Mucosa of gallbladder (tissue), 1 donor: ENCODE measurements at regions not wholly inside any gene's neighbourhood (a gene's known extent, or its start where the extent isn't known, plus 50 kb on each side); places are given as distances from the start of the nearest gene placed in this dataset.

Source experiments
- DNase-seq: peaks from one replicate; pipeline ENCODE4 v3.0.0-alpha.2; 2020; ENCODE audit warnings: low spot score
- donor health status: DM: no; HTN: no; CAD: no.

DNA sequence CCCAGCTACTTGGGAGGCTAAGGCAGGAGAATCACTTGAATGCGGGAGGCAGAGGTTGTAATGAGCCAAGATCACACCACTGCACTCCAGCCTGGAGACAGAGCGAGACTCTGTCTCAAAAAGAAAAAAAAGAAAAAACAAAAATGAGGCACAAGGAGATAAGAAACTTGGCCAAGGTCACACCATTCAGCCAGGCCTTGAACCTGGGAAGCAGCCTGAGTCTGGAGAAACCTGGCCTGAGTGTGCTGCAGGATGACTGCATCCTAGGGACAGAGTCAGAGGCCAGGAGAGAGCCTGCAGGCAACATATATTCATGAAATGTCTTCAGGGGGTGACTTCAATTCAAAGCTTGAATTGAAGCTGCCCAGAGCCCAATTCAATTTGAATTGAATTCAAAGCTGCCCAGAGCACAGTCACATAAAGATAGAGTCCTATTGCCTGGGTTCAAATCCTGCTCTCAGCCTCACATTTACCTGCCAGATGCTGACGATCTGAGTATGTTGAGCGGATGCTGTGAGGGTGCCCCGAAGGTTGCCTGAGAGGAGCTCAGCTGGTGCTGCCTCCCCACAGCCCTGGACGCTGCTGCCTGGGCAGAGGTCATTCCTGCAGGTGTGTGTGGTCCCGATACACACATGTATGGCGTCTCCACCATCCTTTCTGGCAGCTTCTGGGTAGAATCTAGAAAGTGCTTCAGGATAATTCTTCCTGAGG is 307.7 kb downstream of the AJAP1 start:
- DNase-seq: no peak

DNA sequence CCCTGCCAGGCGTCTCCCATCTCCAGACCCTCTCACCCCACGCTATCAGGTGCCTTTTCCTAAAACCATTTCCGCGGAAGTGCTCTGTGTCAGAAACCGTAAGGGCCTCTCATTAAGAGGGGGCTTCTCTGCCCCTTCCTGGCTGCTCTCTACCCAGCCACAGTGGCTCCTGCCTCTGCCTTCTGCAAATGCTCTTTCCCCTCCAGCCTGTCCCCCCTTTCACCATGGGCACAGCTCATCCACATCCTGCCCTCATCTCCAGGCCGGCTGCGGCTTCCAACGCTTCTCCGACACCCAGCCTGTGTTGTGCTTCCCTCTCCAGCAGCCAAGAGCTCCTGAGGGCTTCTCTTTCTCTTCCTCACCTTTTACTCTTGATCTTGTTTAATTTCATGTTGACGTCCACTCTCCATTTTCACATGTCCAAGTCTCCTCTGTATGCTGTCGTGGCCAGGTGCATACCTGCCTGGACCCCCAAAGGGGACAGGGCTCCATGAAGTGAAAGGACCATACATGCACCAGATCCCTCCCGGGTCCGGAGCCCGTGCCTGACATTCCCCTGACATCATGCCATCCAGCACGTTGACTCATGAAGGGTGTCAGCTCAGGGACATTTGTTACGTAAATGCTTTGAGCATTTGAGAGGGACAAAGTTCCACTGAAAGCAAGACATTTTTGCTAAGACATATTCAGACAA is 306.5 kb downstream of the AJAP1 start:
- no peak for DNase-seq

- DNase-seq: no peak
Measured at GRCh38 chr1:4960336-4960735, 305.9 kb downstream of the AJAP1 start.

DNA sequence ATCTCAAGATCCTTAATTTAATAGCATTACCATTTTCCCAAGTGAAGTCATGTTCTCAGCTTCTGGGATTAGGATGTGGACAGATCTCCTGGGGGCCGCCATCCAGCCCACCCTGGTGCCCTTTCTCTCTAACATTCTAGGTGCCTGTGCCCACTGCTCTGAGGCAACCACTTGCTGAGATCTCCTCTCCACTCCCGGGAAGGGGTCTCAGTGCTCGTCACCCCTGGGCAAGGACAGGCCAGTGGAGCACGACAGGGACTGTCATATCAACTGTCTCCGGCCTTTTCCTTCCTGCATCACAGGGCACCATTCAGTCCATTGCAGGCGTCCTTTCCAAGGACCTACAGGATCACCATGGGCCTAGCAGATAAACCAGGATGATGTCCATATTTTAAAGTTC is 304.8 kb downstream of the AJAP1 start:
- no peak for DNase-seq

- no peak for DNase-seq
Measured at GRCh38 chr1:4957027-4957426, 302.6 kb downstream of the AJAP1 start.

DNA sequence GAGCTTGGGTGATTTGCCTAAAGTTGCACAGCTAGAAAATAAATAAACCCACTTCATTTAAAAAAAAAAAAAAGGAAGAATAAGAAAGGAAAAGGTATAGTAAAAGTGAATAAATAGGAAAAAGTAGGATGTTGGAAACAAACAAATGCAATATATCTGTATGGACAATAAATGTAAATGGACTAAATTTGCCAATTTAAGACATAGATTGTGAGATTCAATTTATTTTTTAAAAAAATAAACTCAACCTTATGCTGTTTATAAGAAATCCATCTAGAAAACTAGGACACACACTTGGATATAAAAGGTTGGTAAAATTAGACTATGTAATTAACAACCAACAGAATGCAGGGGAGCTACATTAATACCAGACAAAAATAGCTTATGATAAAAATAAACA is 300.0 kb downstream of the AJAP1 start:
- no peak for DNase-seq

GRCh38 chr1:4951601-4952000 is 297.2 kb downstream of the AJAP1 start:
- DNase-seq: no peak

- DNase-seq: no peak
Measured at GRCh38 chr1:4946343-4946742, 291.9 kb downstream of the AJAP1 start.

GRCh38 chr1:4944911-4945310 is 290.5 kb downstream of the AJAP1 start:
- no peak for DNase-seq

DNA sequence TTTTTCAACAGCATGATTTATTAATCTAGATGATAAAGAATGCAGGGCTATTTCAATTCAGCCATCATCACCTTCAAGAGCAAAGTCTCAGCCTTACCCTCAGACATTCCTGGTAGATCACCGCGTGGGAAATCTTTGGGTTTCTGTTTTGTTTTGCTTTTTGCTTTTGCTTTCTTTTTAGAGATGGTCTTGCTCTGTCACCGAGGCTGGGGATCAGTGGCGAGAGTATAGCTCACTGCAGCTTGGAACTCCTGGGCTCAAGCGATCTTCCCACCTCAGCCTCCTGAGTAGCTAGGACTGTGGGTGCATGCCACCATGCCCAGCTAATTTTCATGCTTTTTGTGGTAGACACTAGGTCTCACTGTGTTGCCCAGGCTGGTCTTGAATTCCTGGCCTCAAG is 289.7 kb downstream of the AJAP1 start:
- DNase-seq: no peak

GRCh38 chr1:4939266-4939665 is 284.9 kb downstream of the AJAP1 start:
- DNase-seq: no peak

DNA sequence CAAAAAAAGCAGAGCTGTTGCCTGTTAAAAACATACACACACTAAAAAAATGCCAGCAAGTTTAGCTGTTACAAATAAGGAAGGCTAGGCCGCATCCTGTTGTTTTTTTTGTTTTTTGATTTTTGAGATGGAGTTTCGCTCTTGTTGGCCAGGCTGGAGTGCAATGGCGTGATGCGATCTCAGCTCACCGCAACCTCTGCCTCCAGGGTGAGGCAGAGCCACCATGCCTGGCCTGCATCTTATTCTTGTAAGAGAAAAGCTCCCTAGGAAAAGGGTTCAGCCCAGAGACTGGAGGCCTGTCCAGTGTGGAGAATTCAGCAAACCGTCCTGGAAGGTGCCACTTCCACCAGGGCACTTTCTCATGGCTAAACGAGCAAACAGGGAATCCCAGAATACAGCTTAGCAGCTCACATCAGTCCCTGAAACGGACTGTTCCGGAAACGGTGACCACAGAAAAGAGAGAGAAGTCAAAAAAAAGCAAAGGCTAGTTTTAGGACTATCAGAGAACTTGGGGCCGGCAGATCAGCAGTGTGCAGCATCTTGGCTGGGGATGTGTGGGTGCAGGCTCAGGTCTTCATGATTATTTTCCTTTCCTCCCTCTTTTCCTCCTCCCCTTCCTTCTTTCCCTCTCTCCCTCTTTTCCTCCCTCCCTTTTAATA is 283.6 kb downstream of the AJAP1 start:
- DNase-seq: no peak

GRCh38 chr1:4935807-4936206 is 281.4 kb downstream of the AJAP1 start:
- no peak for DNase-seq

- no peak for DNase-seq
Measured at GRCh38 chr1:4933232-4933631, 278.8 kb downstream of the AJAP1 start.

DNA sequence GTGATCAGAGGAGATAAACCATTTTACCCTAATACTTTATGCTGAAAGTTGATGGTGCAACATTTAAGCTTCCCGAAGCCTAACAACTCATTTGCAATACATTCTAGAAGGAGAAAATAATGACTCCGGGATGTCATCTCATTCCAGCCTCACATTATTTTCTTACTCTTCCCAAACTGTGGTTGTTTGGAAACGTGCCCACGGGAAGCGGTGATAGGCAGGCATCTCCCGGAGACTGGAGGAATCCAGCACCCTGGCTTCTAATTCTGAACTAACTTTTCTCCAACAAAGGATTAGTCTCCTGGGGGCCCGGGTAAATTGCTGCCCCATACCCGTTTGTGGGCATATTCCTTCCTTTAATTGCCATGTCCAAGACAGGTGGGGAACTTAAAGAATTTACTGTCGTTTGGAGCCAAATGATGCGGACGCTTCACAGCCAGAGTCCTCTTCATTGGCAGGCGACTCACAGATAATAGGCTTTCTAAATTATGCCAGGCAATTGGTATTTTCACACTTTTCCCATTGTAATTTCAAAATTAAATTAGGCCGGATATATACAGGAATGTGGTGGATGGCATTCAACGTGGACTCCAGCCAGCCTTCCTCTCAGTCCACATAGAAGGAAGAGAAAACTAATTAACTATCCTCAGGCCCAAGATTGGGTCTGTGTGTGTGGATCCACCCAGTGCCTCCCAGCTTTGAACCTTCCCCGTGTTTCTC is 278.1 kb downstream of the AJAP1 start:
- no peak for DNase-seq

DNA sequence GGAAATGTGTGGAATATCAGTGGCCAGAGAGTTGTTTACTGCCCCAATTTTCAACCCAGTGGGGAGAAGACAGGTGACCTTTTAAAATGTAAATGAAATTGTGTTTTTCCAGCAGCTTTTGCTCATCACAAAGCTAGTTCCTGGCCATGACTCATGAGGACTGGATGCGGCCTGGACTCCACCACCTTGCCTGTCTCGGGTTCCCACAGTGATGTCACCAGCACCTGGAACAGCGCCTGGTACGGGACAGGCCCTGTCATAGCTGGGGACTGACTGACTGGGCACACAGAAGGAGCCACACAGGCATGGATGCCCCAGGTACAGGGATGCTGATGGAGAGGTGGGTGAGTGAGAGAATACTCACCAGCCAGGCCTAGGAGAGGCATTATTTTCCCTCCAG is 277.1 kb downstream of the AJAP1 start:
- DNase-seq: no peak

DNA sequence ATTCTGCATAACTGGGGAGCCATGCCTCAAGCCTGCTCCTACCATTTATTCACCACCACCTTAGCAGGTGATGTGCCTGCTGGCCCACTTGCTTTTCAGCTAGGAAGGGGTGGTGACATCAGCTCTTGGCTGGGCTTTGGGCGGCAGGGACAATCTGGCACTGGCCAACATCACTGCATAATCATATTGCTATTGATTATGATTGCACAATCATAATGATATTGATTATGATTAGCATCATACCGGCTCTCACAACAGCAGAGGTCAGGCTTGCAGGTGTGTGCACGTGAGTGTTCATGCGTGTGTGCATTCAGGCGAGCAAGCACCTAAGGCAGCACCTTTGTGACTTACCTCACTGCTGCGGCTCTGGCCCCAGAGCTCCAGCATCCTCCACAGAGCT is 273.8 kb downstream of the AJAP1 start:
- no peak for DNase-seq

GRCh38 chr1:4924356-4924755 is 269.9 kb downstream of the AJAP1 start:
- DNase-seq: no peak

DNA sequence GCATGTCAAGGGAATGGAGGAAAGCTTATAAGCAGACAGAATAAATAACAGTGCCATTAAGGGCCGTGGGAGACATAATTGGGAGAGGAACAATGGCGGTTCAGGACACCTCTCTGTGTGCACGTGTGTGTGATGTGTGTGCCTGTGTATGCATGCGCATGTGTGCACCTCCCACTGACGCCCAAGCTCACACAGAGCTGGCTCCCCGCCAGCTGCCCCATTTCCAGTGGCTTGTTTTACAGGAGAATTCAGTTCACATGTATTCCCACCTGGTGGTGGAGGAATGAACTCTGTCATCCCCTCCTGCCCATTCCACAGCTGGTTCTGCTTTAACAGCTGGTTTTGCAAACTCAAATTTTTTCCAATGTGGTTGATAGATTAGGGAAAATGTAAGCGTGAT is 262.2 kb downstream of the AJAP1 start:
- no peak for DNase-seq

- no peak for DNase-seq
Measured at GRCh38 chr1:4915154-4915553, 260.7 kb downstream of the AJAP1 start.

DNA sequence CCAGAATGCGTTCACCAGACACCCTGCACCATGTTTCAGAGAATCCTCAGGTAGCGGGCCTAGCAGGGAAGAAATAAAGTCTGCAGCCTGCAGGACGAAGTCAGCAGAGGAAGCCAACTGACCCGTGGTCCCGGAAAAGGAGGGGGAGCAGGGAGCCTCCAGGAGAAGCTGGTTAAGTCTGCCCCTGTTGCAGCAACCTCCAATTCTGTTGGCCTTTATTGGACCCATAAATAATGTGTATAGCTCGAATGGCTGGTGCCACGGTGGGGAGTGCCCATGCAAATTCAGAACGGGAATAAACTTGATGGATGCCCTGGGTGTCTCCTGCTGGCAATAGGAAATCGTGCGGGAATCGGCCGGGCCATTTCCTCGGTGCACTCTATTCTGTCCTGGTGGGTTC is 254.1 kb downstream of the AJAP1 start:
- DNase-seq: no peak

DNA sequence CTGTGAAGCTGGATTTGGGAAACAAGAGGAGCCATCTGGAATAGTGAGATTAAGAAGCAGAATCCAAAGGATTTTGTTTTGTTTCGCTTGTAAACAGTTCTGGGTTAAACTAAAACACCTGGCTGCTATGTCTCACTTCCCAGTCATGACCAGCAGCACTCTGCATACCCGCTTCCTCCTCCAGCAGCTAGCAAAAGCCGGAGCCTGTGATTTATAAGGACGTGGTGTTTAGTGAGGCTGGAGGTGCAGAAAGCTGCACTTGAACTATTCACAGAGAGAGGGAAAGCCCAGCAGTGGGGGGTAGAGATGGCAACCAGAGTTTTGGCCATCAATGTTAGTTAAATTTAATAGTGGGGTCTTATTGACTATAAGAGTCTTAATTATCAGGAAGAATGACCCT is 240.2 kb downstream of the AJAP1 start:
- no peak for DNase-seq

GRCh38 chr1:4880626-4881025 is 226.2 kb downstream of the AJAP1 start:
- no peak for DNase-seq
